ENCODE measurements at regions not wholly inside any gene's neighbourhood (a gene's known extent, or its start where the extent isn't known, plus 50 kb on each side); places are given as distances from the start of the nearest gene placed in this dataset.

DNA sequence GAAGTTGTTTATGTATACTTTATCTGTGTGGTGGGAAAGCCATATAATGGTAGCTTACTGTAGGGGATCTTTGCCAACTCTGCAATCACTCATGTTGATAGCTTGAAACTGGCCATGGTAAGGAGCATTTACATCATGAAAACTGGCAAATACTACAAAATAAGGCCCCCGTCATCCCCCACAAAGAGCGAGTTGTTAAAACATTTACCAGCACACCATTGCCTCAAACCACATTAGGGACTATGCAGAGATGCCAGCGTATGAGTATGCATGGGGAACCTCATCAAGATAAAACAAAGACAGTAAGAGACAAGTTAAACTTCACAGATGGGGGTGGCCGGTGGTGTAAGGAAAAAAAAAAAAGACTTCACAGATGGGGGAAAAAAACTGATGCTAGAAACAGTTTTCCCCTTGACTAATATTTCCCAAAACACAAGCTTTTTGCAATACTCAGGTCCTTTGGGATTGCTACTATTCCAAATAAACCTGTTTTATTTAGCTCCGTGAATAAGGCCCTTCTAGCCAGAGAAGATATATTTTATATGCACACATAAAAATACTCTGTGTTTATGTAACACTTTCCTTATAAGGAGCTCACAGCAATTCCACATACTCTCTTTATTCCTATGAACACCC lies 70.6 kb upstream of the SERP2 start:
- H3K27me3 ChIP-seq (ENCODE audit: control insufficient read depth, insufficient read depth, low read length, poor library complexity, severe bottlenecking), result no peaks in the 10 kb centered on the region
- Mint-ChIP-seq H3K4me1 (peaks cover 37% of the 10 kb centered on the region), H3K4me3 (no peak overlapping the region), H3K27me3 (ENCODE audit: insufficient read depth) (peaks cover 8% of the 10 kb centered on the region), H3K9me3 (no peaks in the 10 kb centered on the region), H3K27ac (no peak overlapping the region), H3K36me3 (ENCODE audit: low read depth) (no peaks in the 10 kb centered on the region)
- H3K9ac ChIP-seq (ENCODE audit: extremely low read depth, low read length, poor library complexity, severe bottlenecking), result no peak overlapping the region
- no peaks in the 10 kb centered on the region for H3K36me3 ChIP-seq (ENCODE audit: control insufficient read depth, insufficient read depth, low read length)
- peaks cover 5% of the 10 kb centered on the region for H3K4me1 ChIP-seq (ENCODE audit: control insufficient read depth, insufficient read depth, low read length)
- DNase-seq, result no peak
- 70 to 100% methylated on average over 2 to 5 of the region's 5 CpGs for WGBS, 2 experiments (ENCODE audit: insufficient coverage in 1 of 2, insufficient read length in 1 of 2)
- no peaks in the 10 kb centered on the region for H3K9me3 ChIP-seq (ENCODE audit: control insufficient read depth, low read length)
- no peak for TF ChIP-seq CTCF (conservative IDR thresholded peaks at IDR 0.05)
- no peak overlapping the region for H3K27ac ChIP-seq (ENCODE audit: low read depth, low read length)
- no peak overlapping the region for H3K4me3 ChIP-seq (ENCODE audit: low read length)

- Mint-ChIP-seq H3K36me3 (ENCODE audit: low read depth) (no peaks in the 10 kb centered on the region), H3K4me1 (peaks cover 37% of the 10 kb centered on the region), H3K4me3 (no peak overlapping the region), H3K27me3 (ENCODE audit: insufficient read depth) (peaks cover 14% of the 10 kb centered on the region), H3K9me3 (no peaks in the 10 kb centered on the region), H3K27ac (no peak overlapping the region)
- no peak for DNase-seq
- H3K27me3 ChIP-seq (ENCODE audit: control insufficient read depth, insufficient read depth, low read length, poor library complexity, severe bottlenecking), result no peaks in the 10 kb centered on the region
- no peak overlapping the region for H3K27ac ChIP-seq (ENCODE audit: low read depth, low read length)
- H3K4me1 ChIP-seq (ENCODE audit: control insufficient read depth, insufficient read depth, low read length), result peaks cover 5% of the 10 kb centered on the region
- H3K36me3 ChIP-seq (ENCODE audit: control insufficient read depth, insufficient read depth, low read length), result no peaks in the 10 kb centered on the region
- H3K9me3 ChIP-seq (ENCODE audit: control insufficient read depth, low read length), result no peaks in the 10 kb centered on the region
- no peak overlapping the region for H3K9ac ChIP-seq (ENCODE audit: extremely low read depth, low read length, poor library complexity, severe bottlenecking)
- H3K4me3 ChIP-seq (ENCODE audit: low read length), result no peak overlapping the region
- no peak for TF ChIP-seq CTCF (conservative IDR thresholded peaks at IDR 0.05)
- 95 to 100% methylated on average over 3 to 5 of the region's 5 CpGs for WGBS, 2 experiments (ENCODE audit: insufficient coverage in 1 of 2, insufficient read length in 1 of 2)
Observed at GRCh38 chr13:44303681-44304432, 69.8 kb upstream of the SERP2 start.

- Mint-ChIP-seq H3K36me3 (ENCODE audit: low read depth) (no peaks in the 10 kb centered on the region), H3K4me3 (no peak overlapping the region), H3K27ac (no peak overlapping the region), H3K9me3 (no peaks in the 10 kb centered on the region), H3K4me1 (peaks cover 37% of the 10 kb centered on the region), H3K27me3 (ENCODE audit: insufficient read depth) (peaks cover 20% of the 10 kb centered on the region)
- Histone ChIP-seq H3K4me3 (ENCODE audit: low read length) (no peak overlapping the region), H3K4me1 (ENCODE audit: control insufficient read depth, insufficient read depth, low read length) (peaks cover 5% of the 10 kb centered on the region), H3K9me3 (ENCODE audit: control insufficient read depth, low read length) (no peaks in the 10 kb centered on the region), H3K27me3 (ENCODE audit: control insufficient read depth, insufficient read depth, low read length, poor library complexity, severe bottlenecking) (no peaks in the 10 kb centered on the region), H3K36me3 (ENCODE audit: control insufficient read depth, insufficient read depth, low read length) (no peaks in the 10 kb centered on the region), H3K27ac (ENCODE audit: low read depth, low read length) (no peak overlapping the region), H3K9ac (ENCODE audit: extremely low read depth, low read length, poor library complexity, severe bottlenecking) (no peak overlapping the region)
- no peak for TF ChIP-seq CTCF (conservative IDR thresholded peaks at IDR 0.05)
- no peak for DNase-seq
- WGBS, 2 experiments (ENCODE audit: insufficient coverage in 1 of 2, insufficient read length in 1 of 2), result 91% methylated on average over 4 of the region's 4 CpGs; no CpG with 5 or more reads in 1 of the 2 experiments
Observed at GRCh38 chr13:44304433-44304725, 69.2 kb upstream of the SERP2 start.

Measured in endodermal cell (in vitro differentiated cells).